ENCODE measurements at regions not wholly inside any gene's neighbourhood (a gene's known extent, or its start where the extent isn't known, plus 50 kb on each side); places are given as distances from the start of the nearest gene placed in this dataset.

GRCh38 chr4:151469970-151470369 lies 61.0 kb downstream of the FHIP1A start:
- H3K18ac ChIP-seq (ENCODE audit: low read length) = no peak overlapping the region
- no peak overlapping the region for H2AFZ ChIP-seq (ENCODE audit: low read length)
- no peak overlapping the region for H3K27ac ChIP-seq (replicated peaks; ENCODE audit: low read length)
- no peak overlapping the region for H3K4me2 ChIP-seq (ENCODE audit: insufficient read depth, low read length, poor library complexity, severe bottlenecking)
- H2BK12ac ChIP-seq (ENCODE audit: low read length) = no peak overlapping the region
- no peak for DNase-seq (ENCODE audit: low spot score)
- H3K27me3 ChIP-seq (ENCODE audit: control insufficient read depth in 3 of 3, insufficient read depth in 3 of 3, low read depth in 1 of 3, low read length in 3 of 3) = peaks cover 0 to 5% (median 0%) of the 10 kb centered on the region in 3 experiments
- H4K91ac ChIP-seq (ENCODE audit: low read depth, low read length, poor library complexity) = no peak overlapping the region
- H2BK15ac ChIP-seq (ENCODE audit: low read length) = no peak overlapping the region
- no peak overlapping the region for H2BK120ac ChIP-seq (ENCODE audit: low read depth, low read length)
- H3K36me3 ChIP-seq (replicated peaks in 1 of 2; ENCODE audit: control insufficient read depth in 2 of 2, insufficient read depth in 2 of 2, low read length in 2 of 2) = no peaks in the 10 kb centered on the region
- no peak overlapping the region for H3K4me3 ChIP-seq (ENCODE audit: low read length in 2 of 2)
- H3K14ac ChIP-seq (ENCODE audit: low read length) = no peak overlapping the region
- no peaks in the 10 kb centered on the region for H3K4me1 ChIP-seq (ENCODE audit: control insufficient read depth in 2 of 2, insufficient read depth in 1 of 2, low read depth in 1 of 2, low read length in 2 of 2)
- H2BK5ac ChIP-seq (ENCODE audit: low read length) = no peak overlapping the region
- H2AK5ac ChIP-seq (ENCODE audit: low read depth, low read length) = no peak overlapping the region
- H3K23ac ChIP-seq (ENCODE audit: low read depth, low read length, poor library complexity) = no peak overlapping the region
- no peak overlapping the region for H3K4ac ChIP-seq (ENCODE audit: low read length)
- no peak overlapping the region for H4K8ac ChIP-seq (ENCODE audit: low read depth, low read length)
- no peak overlapping the region for H3K9ac ChIP-seq (ENCODE audit: low read depth, low read length, poor library complexity)
- H3K79me1 ChIP-seq (ENCODE audit: low read depth, low read length) = no peaks in the 10 kb centered on the region
- no peaks in the 10 kb centered on the region for H3K9me3 ChIP-seq (replicated peaks in 1 of 2; ENCODE audit: control insufficient read depth in 2 of 2, insufficient read depth in 1 of 2, low read depth in 1 of 2, low read length in 2 of 2)

GRCh38 chr4:151471728-151472127 lies 62.8 kb downstream of the FHIP1A start:
- Histone ChIP-seq H3K9ac (ENCODE audit: low read depth, low read length, poor library complexity) (no peak overlapping the region), H2BK15ac (ENCODE audit: low read length) (no peak overlapping the region), H3K79me1 (ENCODE audit: low read depth, low read length) (no peaks in the 10 kb centered on the region), H3K18ac (ENCODE audit: low read length) (no peak overlapping the region), H3K4me3 (ENCODE audit: low read length in 2 of 2) (no peak overlapping the region), H4K8ac (ENCODE audit: low read depth, low read length) (no peak overlapping the region), H3K9me3 (replicated peaks in 1 of 2; ENCODE audit: control insufficient read depth in 2 of 2, insufficient read depth in 1 of 2, low read depth in 1 of 2, low read length in 2 of 2) (no peaks in the 10 kb centered on the region), H3K27ac (replicated peaks; ENCODE audit: low read length) (no peak overlapping the region), H3K36me3 (replicated peaks in 1 of 2; ENCODE audit: control insufficient read depth in 2 of 2, insufficient read depth in 2 of 2, low read length in 2 of 2) (no peaks in the 10 kb centered on the region), H2BK5ac (ENCODE audit: low read length) (no peak overlapping the region), H3K4me1 (ENCODE audit: control insufficient read depth in 2 of 2, insufficient read depth in 1 of 2, low read depth in 1 of 2, low read length in 2 of 2) (no peaks in the 10 kb centered on the region), H2BK120ac (ENCODE audit: low read depth, low read length) (no peak overlapping the region), H3K14ac (ENCODE audit: low read length) (no peak overlapping the region), H2AK5ac (ENCODE audit: low read depth, low read length) (no peak overlapping the region), H2BK12ac (ENCODE audit: low read length) (no peak overlapping the region), H3K27me3 (ENCODE audit: control insufficient read depth in 3 of 3, insufficient read depth in 3 of 3, low read depth in 1 of 3, low read length in 3 of 3) (peaks cover 0 to 5% (median 0%) of the 10 kb centered on the region in 3 experiments), H2AFZ (ENCODE audit: low read length) (no peak overlapping the region), H3K4ac (ENCODE audit: low read length) (no peak overlapping the region), H3K4me2 (ENCODE audit: insufficient read depth, low read length, poor library complexity, severe bottlenecking) (no peak overlapping the region), H3K23ac (ENCODE audit: low read depth, low read length, poor library complexity) (no peak overlapping the region), H4K91ac (ENCODE audit: low read depth, low read length, poor library complexity) (no peak overlapping the region)
- no peak for DNase-seq (ENCODE audit: low spot score)
- WGBS, 2 donors (ENCODE audit: extremely low coverage in 2 of 2, insufficient read length in 2 of 2, insufficient replicate concordance in 1 of 2) = no CpG with 5 or more reads among the region's 4 CpGs

- WGBS, 2 donors (ENCODE audit: extremely low coverage in 2 of 2, insufficient read length in 2 of 2, insufficient replicate concordance in 1 of 2) = no CpG with 5 or more reads among the region's 1 CpG
Measured at GRCh38 chr4:151472297-151472696, 63.3 kb downstream of the FHIP1A start.

GRCh38 chr4:151472711-151473110 lies 63.7 kb downstream of the FHIP1A start:
- Histone ChIP-seq H3K23ac (ENCODE audit: low read depth, low read length, poor library complexity) (no peak overlapping the region), H4K91ac (ENCODE audit: low read depth, low read length, poor library complexity) (no peak overlapping the region), H3K4ac (ENCODE audit: low read length) (no peak overlapping the region), H3K14ac (ENCODE audit: low read length) (no peak overlapping the region), H2BK12ac (ENCODE audit: low read length) (no peak overlapping the region), H2AK5ac (ENCODE audit: low read depth, low read length) (no peak overlapping the region), H3K9me3 (replicated peaks in 1 of 2; ENCODE audit: control insufficient read depth in 2 of 2, insufficient read depth in 1 of 2, low read depth in 1 of 2, low read length in 2 of 2) (no peaks in the 10 kb centered on the region), H4K8ac (ENCODE audit: low read depth, low read length) (no peak overlapping the region), H2AFZ (ENCODE audit: low read length) (no peak overlapping the region), H3K79me1 (ENCODE audit: low read depth, low read length) (no peaks in the 10 kb centered on the region), H3K4me1 (ENCODE audit: control insufficient read depth in 2 of 2, insufficient read depth in 1 of 2, low read depth in 1 of 2, low read length in 2 of 2) (no peaks in the 10 kb centered on the region), H2BK15ac (ENCODE audit: low read length) (no peak overlapping the region), H3K4me3 (ENCODE audit: low read length in 2 of 2) (no peak overlapping the region), H3K27ac (replicated peaks; ENCODE audit: low read length) (no peak overlapping the region), H3K27me3 (ENCODE audit: control insufficient read depth in 3 of 3, insufficient read depth in 3 of 3, low read depth in 1 of 3, low read length in 3 of 3) (peaks cover 0 to 5% (median 0%) of the 10 kb centered on the region in 3 experiments), H2BK120ac (ENCODE audit: low read depth, low read length) (no peak overlapping the region), H3K18ac (ENCODE audit: low read length) (no peak overlapping the region), H3K9ac (ENCODE audit: low read depth, low read length, poor library complexity) (no peak overlapping the region), H3K4me2 (ENCODE audit: insufficient read depth, low read length, poor library complexity, severe bottlenecking) (no peak overlapping the region), H2BK5ac (ENCODE audit: low read length) (no peak overlapping the region), H3K36me3 (replicated peaks in 1 of 2; ENCODE audit: control insufficient read depth in 2 of 2, insufficient read depth in 2 of 2, low read length in 2 of 2) (no peaks in the 10 kb centered on the region)
- DNase-seq (ENCODE audit: low spot score) = no peak
- WGBS, 2 donors (ENCODE audit: extremely low coverage in 2 of 2, insufficient read length in 2 of 2, insufficient replicate concordance in 1 of 2) = no CpG with 5 or more reads among the region's 1 CpG

More at GRCh38 chr4:151472297-151472696, 63.3 kb downstream of the FHIP1A start:
- H3K79me1 ChIP-seq (ENCODE audit: low read depth, low read length) = no peaks in the 10 kb centered on the region
- no peaks in the 10 kb centered on the region for H3K9me3 ChIP-seq (replicated peaks in 1 of 2; ENCODE audit: control insufficient read depth in 2 of 2, insufficient read depth in 1 of 2, low read depth in 1 of 2, low read length in 2 of 2)
- no peak overlapping the region for H3K9ac ChIP-seq (ENCODE audit: low read depth, low read length, poor library complexity)
- no peak overlapping the region for H4K8ac ChIP-seq (ENCODE audit: low read depth, low read length)
- H3K18ac ChIP-seq (ENCODE audit: low read length) = no peak overlapping the region
- H4K91ac ChIP-seq (ENCODE audit: low read depth, low read length, poor library complexity) = no peak overlapping the region
- H3K4me1 ChIP-seq (ENCODE audit: control insufficient read depth in 2 of 2, insufficient read depth in 1 of 2, low read depth in 1 of 2, low read length in 2 of 2) = no peaks in the 10 kb centered on the region
- no peak overlapping the region for H3K4me2 ChIP-seq (ENCODE audit: insufficient read depth, low read length, poor library complexity, severe bottlenecking)
- H3K4me3 ChIP-seq (ENCODE audit: low read length in 2 of 2) = no peak overlapping the region
- H2BK15ac ChIP-seq (ENCODE audit: low read length) = no peak overlapping the region
- H2AK5ac ChIP-seq (ENCODE audit: low read depth, low read length) = no peak overlapping the region
- no peak overlapping the region for H2BK5ac ChIP-seq (ENCODE audit: low read length)
- H3K14ac ChIP-seq (ENCODE audit: low read length) = no peak overlapping the region
- H3K36me3 ChIP-seq (replicated peaks in 1 of 2; ENCODE audit: control insufficient read depth in 2 of 2, insufficient read depth in 2 of 2, low read length in 2 of 2) = no peaks in the 10 kb centered on the region
- no peak overlapping the region for H3K23ac ChIP-seq (ENCODE audit: low read depth, low read length, poor library complexity)
- no peak overlapping the region for H3K27ac ChIP-seq (replicated peaks; ENCODE audit: low read length)
- no peak overlapping the region for H2AFZ ChIP-seq (ENCODE audit: low read length)
- peaks cover 0 to 5% (median 0%) of the 10 kb centered on the region in 3 experiments for H3K27me3 ChIP-seq (ENCODE audit: control insufficient read depth in 3 of 3, insufficient read depth in 3 of 3, low read depth in 1 of 3, low read length in 3 of 3)
- no peak overlapping the region for H2BK120ac ChIP-seq (ENCODE audit: low read depth, low read length)
- H3K4ac ChIP-seq (ENCODE audit: low read length) = no peak overlapping the region
- H2BK12ac ChIP-seq (ENCODE audit: low read length) = no peak overlapping the region
- DNase-seq (ENCODE audit: low spot score) = no peak
